ENCODE measurements at regions not wholly inside any gene's neighbourhood (a gene's known extent, or its start where the extent isn't known, plus 50 kb on each side); places are given as distances from the start of the nearest gene placed in this dataset.

DNA sequence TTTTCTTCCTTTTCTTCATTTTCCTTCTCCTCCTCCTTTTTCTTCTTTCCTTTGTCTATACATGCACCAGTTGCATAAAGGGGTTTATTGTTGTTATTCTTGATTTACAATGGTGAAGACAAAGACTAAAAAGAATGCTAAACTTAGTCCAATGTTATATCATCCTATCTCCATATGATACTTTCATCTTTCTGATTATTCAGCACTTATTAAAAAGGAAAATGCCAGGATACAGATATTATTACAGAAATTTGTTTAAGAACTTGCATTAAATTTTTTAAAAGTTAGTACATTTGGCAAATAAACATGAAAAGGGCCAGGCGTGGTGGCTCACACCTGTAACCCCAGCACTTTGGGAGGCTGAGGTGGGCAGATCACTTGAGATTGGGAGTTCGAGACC, 1074.9 kb downstream of the EFNA5 start:
- Histone ChIP-seq H3K27me3 (no peaks in the 10 kb centered on the region), H3K9me3 (no peaks in the 10 kb centered on the region), H3K4me3 (no peak overlapping the region), H3K4me1 (no peaks in the 10 kb centered on the region), H3K36me3 (no peaks in the 10 kb centered on the region), H3K27ac (no peak overlapping the region)
- intact Hi-C loops (cut with DNase I), result no loop called here
- TF ChIP-seq, protein P1, sequence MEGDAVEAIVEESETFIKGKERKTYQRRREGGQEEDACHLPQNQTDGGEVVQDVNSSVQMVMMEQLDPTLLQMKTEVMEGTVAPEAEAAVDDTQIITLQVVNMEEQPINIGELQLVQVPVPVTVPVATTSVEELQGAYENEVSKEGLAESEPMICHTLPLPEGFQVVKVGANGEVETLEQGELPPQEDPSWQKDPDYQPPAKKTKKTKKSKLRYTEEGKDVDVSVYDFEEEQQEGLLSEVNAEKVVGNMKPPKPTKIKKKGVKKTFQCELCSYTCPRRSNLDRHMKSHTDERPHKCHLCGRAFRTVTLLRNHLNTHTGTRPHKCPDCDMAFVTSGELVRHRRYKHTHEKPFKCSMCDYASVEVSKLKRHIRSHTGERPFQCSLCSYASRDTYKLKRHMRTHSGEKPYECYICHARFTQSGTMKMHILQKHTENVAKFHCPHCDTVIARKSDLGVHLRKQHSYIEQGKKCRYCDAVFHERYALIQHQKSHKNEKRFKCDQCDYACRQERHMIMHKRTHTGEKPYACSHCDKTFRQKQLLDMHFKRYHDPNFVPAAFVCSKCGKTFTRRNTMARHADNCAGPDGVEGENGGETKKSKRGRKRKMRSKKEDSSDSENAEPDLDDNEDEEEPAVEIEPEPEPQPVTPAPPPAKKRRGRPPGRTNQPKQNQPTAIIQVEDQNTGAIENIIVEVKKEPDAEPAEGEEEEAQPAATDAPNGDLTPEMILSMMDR (IDR thresholded peaks at IDR 0.05), result no peak
- no peak for DNase-seq (ENCODE audit: low spot score in 2 of 2)

DNA sequence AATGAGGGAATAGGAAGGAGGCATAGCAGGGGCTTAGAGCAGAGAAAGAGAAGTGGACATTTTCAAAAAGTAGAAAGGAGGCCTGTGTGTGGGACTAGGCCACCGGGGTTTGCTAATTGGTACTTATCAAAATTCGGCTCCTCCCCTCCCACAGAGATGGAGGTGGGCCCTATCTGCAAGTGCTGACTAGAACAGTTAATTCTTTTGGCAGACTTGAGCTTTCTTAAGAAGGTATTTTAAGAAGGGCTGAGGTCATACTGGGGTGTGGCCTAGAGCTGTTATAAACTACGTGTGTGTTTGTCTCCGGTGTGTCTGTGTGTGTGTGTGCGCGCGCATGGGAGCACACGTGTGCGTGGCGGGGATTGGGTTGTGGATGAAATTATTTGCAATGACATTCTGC, 1086.5 kb downstream of the EFNA5 start:
- H3K27me3 ChIP-seq, result no peaks in the 10 kb centered on the region
- TF ChIP-seq, protein P1 (IDR thresholded peaks at IDR 0.05), result no peak
- no peaks in the 10 kb centered on the region for H3K4me1 ChIP-seq
- intact Hi-C loops (cut with DNase I), result no loop called here
- DNase-seq (ENCODE audit: low spot score in 2 of 2), result no peak
- H3K27ac ChIP-seq, result no peak overlapping the region
- H3K4me3 ChIP-seq, result no peak overlapping the region
- H3K9me3 ChIP-seq, result no peaks in the 10 kb centered on the region
- H3K36me3 ChIP-seq, result no peaks in the 10 kb centered on the region

DNA sequence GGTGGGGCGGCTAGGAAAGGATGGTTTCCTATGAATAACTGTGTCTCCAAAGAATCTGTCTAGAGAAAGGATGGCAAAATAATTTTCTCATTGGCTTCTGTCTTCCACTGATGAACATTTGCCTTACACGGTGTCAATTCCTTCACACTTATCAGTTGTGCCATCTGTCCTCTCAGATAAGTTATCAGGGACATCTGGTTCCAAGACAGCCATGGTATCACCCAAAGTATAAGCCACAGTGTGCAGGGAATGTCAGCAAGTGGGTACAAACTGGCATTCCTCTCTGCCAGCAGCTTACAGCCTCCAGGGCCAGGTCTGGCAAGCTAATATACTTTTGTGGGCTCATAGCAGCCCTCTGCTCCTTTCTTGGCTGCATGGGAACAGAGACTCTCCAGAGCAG, 1092.0 kb downstream of the EFNA5 start:
- DNase-seq (ENCODE audit: low spot score in 2 of 2), result no peak
- Histone ChIP-seq H3K9me3 (no peaks in the 10 kb centered on the region), H3K36me3 (no peaks in the 10 kb centered on the region), H3K4me3 (no peak overlapping the region), H3K4me1 (no peaks in the 10 kb centered on the region), H3K27me3 (no peaks in the 10 kb centered on the region), H3K27ac (no peak overlapping the region)
- TF ChIP-seq, protein P1 (IDR thresholded peaks at IDR 0.05), result no peak
- intact Hi-C loops (cut with DNase I), result no loop called here

DNA sequence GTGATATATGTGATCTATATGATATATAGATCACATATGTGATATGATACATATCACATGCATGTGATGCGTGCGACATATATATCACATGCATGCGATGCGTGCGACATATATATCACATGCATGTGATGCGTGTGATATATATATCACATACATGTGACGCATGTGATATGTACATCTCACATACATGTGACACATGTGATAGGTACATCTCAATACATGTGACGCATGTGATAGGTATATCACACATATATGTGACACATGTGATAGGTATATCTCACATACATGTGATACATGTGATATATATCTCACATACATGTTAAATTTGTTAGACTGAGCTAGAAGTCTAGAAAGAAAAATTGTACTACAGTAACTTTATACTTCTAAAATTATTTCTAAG, 1095.9 kb downstream of the EFNA5 start:
- no peak overlapping the region for H3K4me3 ChIP-seq
- no peak for DNase-seq (ENCODE audit: low spot score in 2 of 2)
- no peaks in the 10 kb centered on the region for H3K9me3 ChIP-seq
- no peaks in the 10 kb centered on the region for H3K4me1 ChIP-seq
- H3K27ac ChIP-seq, result no peak overlapping the region
- TF ChIP-seq, protein P1 (IDR thresholded peaks at IDR 0.05), result no peak
- no peaks in the 10 kb centered on the region for H3K36me3 ChIP-seq
- no peaks in the 10 kb centered on the region for H3K27me3 ChIP-seq
- intact Hi-C loops (cut with DNase I), result no loop called here

DNA sequence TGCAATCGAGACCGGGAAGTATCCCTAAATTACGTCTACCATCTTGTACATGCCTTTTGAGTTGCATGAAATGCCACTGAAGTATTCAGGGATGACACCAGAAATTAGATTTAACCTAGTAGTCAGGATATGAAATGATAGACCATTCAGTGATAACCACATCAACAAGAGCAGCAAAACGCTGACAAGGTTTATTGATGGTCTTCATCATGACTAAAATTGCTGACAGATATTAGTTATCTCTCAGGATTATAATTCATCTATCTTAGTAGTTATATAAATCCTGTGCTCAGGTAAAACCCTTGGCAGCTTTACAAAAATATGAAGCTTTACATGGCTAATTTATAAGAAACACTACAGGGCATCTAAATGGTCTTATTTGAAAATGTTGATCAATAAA, 1104.7 kb downstream of the EFNA5 start:
- intact Hi-C loops (cut with DNase I), result no loop called here
- H3K27ac ChIP-seq, result no peak overlapping the region
- TF ChIP-seq, protein P1 (IDR thresholded peaks at IDR 0.05), result no peak

DNA sequence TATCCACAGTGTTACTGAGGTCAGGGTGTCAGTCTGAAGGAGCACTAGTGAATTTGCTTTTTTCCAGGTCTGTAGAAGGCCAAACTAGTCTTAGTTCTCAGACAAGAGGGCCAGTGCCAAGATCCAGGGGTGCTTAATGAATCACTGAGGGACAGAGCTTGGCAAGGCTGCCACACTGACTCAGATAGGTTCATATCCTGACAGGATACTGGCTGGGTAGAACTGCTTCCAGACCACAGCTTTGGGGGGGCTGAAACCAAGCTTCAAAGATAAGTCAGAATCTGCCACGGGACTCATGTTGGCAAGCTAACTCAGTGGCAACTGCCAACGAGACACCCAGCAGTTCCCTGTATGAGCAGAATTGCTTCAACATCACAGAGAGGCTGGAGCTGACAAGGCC, 1125.4 kb downstream of the EFNA5 start:
- no peak for DNase-seq (ENCODE audit: low spot score in 2 of 2)
- H3K9me3 ChIP-seq, result peaks cover 9 to 38% of the 10 kb centered on the region in 2 donors
- H3K4me3 ChIP-seq, result no peak overlapping the region

More for the DNA sequence above, 1104.7 kb downstream of the EFNA5 start:
- H3K36me3 ChIP-seq, result no peaks in the 10 kb centered on the region
- no peaks in the 10 kb centered on the region for H3K9me3 ChIP-seq
- no peaks in the 10 kb centered on the region for H3K4me1 ChIP-seq
- DNase-seq (ENCODE audit: low spot score in 2 of 2), result no peak
- no peak overlapping the region for H3K4me3 ChIP-seq
- H3K27me3 ChIP-seq, result no peaks in the 10 kb centered on the region

More for the DNA sequence above, 1125.4 kb downstream of the EFNA5 start:
- H3K36me3 ChIP-seq, result no peaks in the 10 kb centered on the region
- intact Hi-C loops (cut with DNase I), result no loop called here
- H3K27me3 ChIP-seq, result no peaks in the 10 kb centered on the region
- no peak overlapping the region for H3K27ac ChIP-seq
- TF ChIP-seq, protein P1 (IDR thresholded peaks at IDR 0.05), result no peak
- H3K4me1 ChIP-seq, result no peaks in the 10 kb centered on the region

Measured in ascending aorta (tissue), 2 donors.